ENCODE measurements at regions not wholly inside any gene's neighbourhood (a gene's known extent, or its start where the extent isn't known, plus 50 kb on each side); places are given as distances from the start of the nearest gene placed in this dataset.

- in situ Hi-C loops (cut with HindIII; ENCODE audit: low pct_unique_long_range_greater_than_20kb, low sequenced_read_pairs) = no loop called here
- no peak for DNase-seq (ENCODE audit: low read depth, low spot score)
These were observed 189.7 kb upstream of the PMEPA1 start for GRCh38 chr20:57899554-57899953.

- in situ Hi-C loops (cut with HindIII; ENCODE audit: low pct_unique_long_range_greater_than_20kb, low sequenced_read_pairs) = no loop called here
- DNase-seq (ENCODE audit: low read depth, low spot score) = no peak
These were observed 188.5 kb upstream of the PMEPA1 start for GRCh38 chr20:57898332-57898731.

GRCh38 chr20:57897891-57898290 is 188.1 kb upstream of the PMEPA1 start:
- in situ Hi-C loops (cut with HindIII; ENCODE audit: low pct_unique_long_range_greater_than_20kb, low sequenced_read_pairs) = no loop called here

GRCh38 chr20:57897156-57897874 is 187.5 kb upstream of the PMEPA1 start:
- no peak for DNase-seq (ENCODE audit: low read depth, low spot score)
- in situ Hi-C loops (cut with HindIII; ENCODE audit: low pct_unique_long_range_greater_than_20kb, low sequenced_read_pairs) = no loop called here

More at GRCh38 chr20:57897891-57898290, 188.1 kb upstream of the PMEPA1 start:
- no peak for DNase-seq (ENCODE audit: low read depth, low spot score)

- in situ Hi-C loops (cut with HindIII; ENCODE audit: low pct_unique_long_range_greater_than_20kb, low sequenced_read_pairs) = no loop called here
These were observed 186.7 kb upstream of the PMEPA1 start for GRCh38 chr20:57896563-57896962.

GRCh38 chr20:57896017-57896416 is 186.2 kb upstream of the PMEPA1 start:
- in situ Hi-C loops (cut with HindIII; ENCODE audit: low pct_unique_long_range_greater_than_20kb, low sequenced_read_pairs) = no loop called here
- no peak for DNase-seq (ENCODE audit: low read depth, low spot score)

More at GRCh38 chr20:57896563-57896962, 186.7 kb upstream of the PMEPA1 start:
- no peak for DNase-seq (ENCODE audit: low read depth, low spot score)

- in situ Hi-C loops (cut with HindIII; ENCODE audit: low pct_unique_long_range_greater_than_20kb, low sequenced_read_pairs) = no loop called here
- DNase-seq (ENCODE audit: low read depth, low spot score) = no peak
These were observed 185.5 kb upstream of the PMEPA1 start for GRCh38 chr20:57895161-57895855.

- no peak for DNase-seq (ENCODE audit: low read depth, low spot score)
- in situ Hi-C loops (cut with HindIII; ENCODE audit: low pct_unique_long_range_greater_than_20kb, low sequenced_read_pairs) = no loop called here
These were observed 184.7 kb upstream of the PMEPA1 start for GRCh38 chr20:57894522-57894921.

- in situ Hi-C loops (cut with HindIII; ENCODE audit: low pct_unique_long_range_greater_than_20kb, low sequenced_read_pairs) = no loop called here
- no peak for DNase-seq (ENCODE audit: low read depth, low spot score)
These were observed 184.3 kb upstream of the PMEPA1 start for GRCh38 chr20:57894096-57894495.

- no peak for DNase-seq (ENCODE audit: low read depth, low spot score)
- in situ Hi-C loops (cut with HindIII; ENCODE audit: low pct_unique_long_range_greater_than_20kb, low sequenced_read_pairs) = no loop called here
These were observed 183.7 kb upstream of the PMEPA1 start for GRCh38 chr20:57893366-57893999.

- DNase-seq (ENCODE audit: low read depth, low spot score) = no peak
- in situ Hi-C loops (cut with HindIII; ENCODE audit: low pct_unique_long_range_greater_than_20kb, low sequenced_read_pairs) = no loop called here
These were observed 182.7 kb upstream of the PMEPA1 start for GRCh38 chr20:57892471-57892870.

GRCh38 chr20:57891014-57891413 is 181.2 kb upstream of the PMEPA1 start:
- in situ Hi-C loops (cut with HindIII; ENCODE audit: low pct_unique_long_range_greater_than_20kb, low sequenced_read_pairs) = no loop called here
- no peak for DNase-seq (ENCODE audit: low read depth, low spot score)

- in situ Hi-C loops (cut with HindIII; ENCODE audit: low pct_unique_long_range_greater_than_20kb, low sequenced_read_pairs) = no loop called here
These were observed 180.5 kb upstream of the PMEPA1 start for GRCh38 chr20:57890202-57890800.

GRCh38 chr20:57888591-57888990 is 178.8 kb upstream of the PMEPA1 start:
- in situ Hi-C loops (cut with HindIII; ENCODE audit: low pct_unique_long_range_greater_than_20kb, low sequenced_read_pairs) = no loop called here
- DNase-seq (ENCODE audit: low read depth, low spot score) = no peak

More at GRCh38 chr20:57890202-57890800, 180.5 kb upstream of the PMEPA1 start:
- DNase-seq (ENCODE audit: low read depth, low spot score) = no peak

- DNase-seq (ENCODE audit: low read depth, low spot score) = no peak
- in situ Hi-C loops (cut with HindIII; ENCODE audit: low pct_unique_long_range_greater_than_20kb, low sequenced_read_pairs) = no loop called here
These were observed 175.1 kb upstream of the PMEPA1 start for GRCh38 chr20:57884956-57885355.

- DNase-seq (ENCODE audit: low read depth, low spot score) = no peak
- in situ Hi-C loops (cut with HindIII; ENCODE audit: low pct_unique_long_range_greater_than_20kb, low sequenced_read_pairs) = no loop called here
These were observed 173.9 kb upstream of the PMEPA1 start for GRCh38 chr20:57883761-57884160.

GRCh38 chr20:57883224-57883623 is 173.4 kb upstream of the PMEPA1 start:
- DNase-seq (ENCODE audit: low read depth, low spot score) = no peak
- in situ Hi-C loops (cut with HindIII; ENCODE audit: low pct_unique_long_range_greater_than_20kb, low sequenced_read_pairs) = no loop called here

- in situ Hi-C loops (cut with HindIII; ENCODE audit: low pct_unique_long_range_greater_than_20kb, low sequenced_read_pairs) = no loop called here
- DNase-seq (ENCODE audit: low read depth, low spot score) = no peak
These were observed 172.8 kb upstream of the PMEPA1 start for GRCh38 chr20:57882451-57883161.
